Fibroblast of lung (primary cell): ENCODE measurements at regions not wholly inside any gene's neighbourhood (a gene's known extent, or its start where the extent isn't known, plus 50 kb on each side); places are given as distances from the start of the nearest gene placed in this dataset.

Experiments
- DNase-seq, 2 donors: peaks; one replicate each; pipeline versions ENCODE4 v3.0.0 to v3.0.0-alpha.2; 2010; ENCODE audit warnings: low read depth in 2 of 2
- H2AFZ ChIP-seq: 2 replicates; pipeline ENCODE4 v1.5.1; 2012; ENCODE audit warnings: low read length, control low read depth, inconsistent platforms
- H3K27ac ChIP-seq: 2 replicates; pipeline ENCODE4 v1.5.1; 2011; ENCODE audit warnings: low read length, control low read depth; ENCODE audit not compliant: insufficient read depth
- H3K27me3 ChIP-seq: 2 replicates; pipeline ENCODE4 v1.5.1; 2011; ENCODE audit warnings: mild to moderate bottlenecking, low read length; ENCODE audit not compliant: control insufficient read depth, insufficient read depth
- H3K36me3 ChIP-seq: 2 replicates; pipeline ENCODE4 v1.5.1; 2011; ENCODE audit warnings: low read length; ENCODE audit not compliant: control insufficient read depth, insufficient read depth
- H3K4me1 ChIP-seq: 2 replicates; pipeline ENCODE4 v1.5.1; 2011; ENCODE audit warnings: low read length; ENCODE audit not compliant: control insufficient read depth, insufficient read depth; ENCODE audit errors: extremely low read depth
- H3K4me2 ChIP-seq: 2 replicates; pipeline ENCODE4 v1.5.1; 2011; ENCODE audit warnings: low read length, control low read depth; ENCODE audit not compliant: insufficient read depth; ENCODE audit errors: extremely low read depth
- H3K4me3 ChIP-seq, 4 experiments: fragments of 200-600 bp in 1 of 4; sonication (generic) in 1 of 4; replicated peaks in 1 of 4; 2 replicates each; pipeline ENCODE4 v1.5.1; 2011 to 2016; ENCODE audit warnings: low read length in 4 of 4, low read depth in 3 of 4, mild to moderate bottlenecking in 3 of 4, control low read depth in 2 of 4, inconsistent platforms in 1 of 4, mixed read lengths in 1 of 4; ENCODE audit not compliant: insufficient read depth in 1 of 4; ENCODE audit errors: control extremely low read depth in 1 of 4
- H3K79me2 ChIP-seq: 2 replicates; pipeline ENCODE4 v1.5.1; 2012; ENCODE audit warnings: mild to moderate bottlenecking, low read length, inconsistent platforms; ENCODE audit not compliant: control insufficient read depth, insufficient read depth
- H3K9ac ChIP-seq: 2 replicates; pipeline ENCODE4 v1.5.1; 2011; ENCODE audit warnings: mild to moderate bottlenecking, low read length, control low read depth; ENCODE audit not compliant: insufficient read depth
- H3K9me3 ChIP-seq: 2 replicates; pipeline ENCODE4 v1.5.1; 2012; ENCODE audit warnings: low read depth, low read length; ENCODE audit not compliant: control insufficient read depth, insufficient read depth
- H4K20me1 ChIP-seq: 2 replicates; pipeline ENCODE4 v1.5.1; 2011; ENCODE audit warnings: low read length; ENCODE audit not compliant: control insufficient read depth, insufficient read depth; ENCODE audit errors: extremely low read depth
- EZH2 ChIP-seq: IDR thresholded peaks from 2 replicates; pipeline ENCODE4 v1.5.1; 2012; ENCODE audit warnings: low read length, control low read depth, mild to moderate bottlenecking; ENCODE audit errors: missing control alignments
- TF ChIP-seq, protein P1 (sequence below), 2 donors: IDR thresholded peaks in 1 of 2; conservative IDR thresholded peaks in 1 of 2; 1 replicate in 1 of 2; 2 replicates in 1 of 2; pipeline ENCODE4 v1.5.1; 2011 to 2012; ENCODE audit warnings: low read length in 2 of 2, control low read depth in 1 of 2, inconsistent platforms in 1 of 2, low read depth in 1 of 2, mild to moderate bottlenecking in 1 of 2

DNA sequence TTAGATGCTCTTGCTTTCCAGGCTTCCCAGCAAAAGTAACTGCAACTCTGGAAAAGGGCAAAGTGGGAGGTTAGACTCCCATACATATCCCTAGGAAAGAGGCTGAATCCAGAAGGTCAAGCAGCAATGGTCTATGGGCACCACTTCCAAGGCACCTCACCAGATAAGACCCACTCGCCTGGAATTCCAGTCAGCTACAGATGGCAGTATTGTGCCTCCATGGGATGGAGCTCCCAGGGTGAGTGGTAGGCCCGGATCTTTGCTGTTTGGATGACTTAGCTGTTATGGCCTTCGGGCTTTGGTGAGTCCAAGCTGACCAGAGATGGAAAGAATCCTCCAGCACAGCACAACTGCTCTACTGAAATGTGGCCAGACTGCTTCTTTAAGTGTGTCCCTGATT lies 688.0 kb downstream of the PCDH19 start:
- Histone ChIP-seq H3K27me3 (no peaks in the 10 kb centered on the region), H3K9me3 (no peaks in the 10 kb centered on the region), H3K36me3 (no peaks in the 10 kb centered on the region), H3K9ac (no peak overlapping the region), H4K20me1 (no peaks in the 10 kb centered on the region), H3K79me2 (no peaks in the 10 kb centered on the region), H2AFZ (no peak overlapping the region), H3K27ac (no peak overlapping the region), H3K4me2 (no peak overlapping the region), H3K4me1 (no peaks in the 10 kb centered on the region), H3K4me3 (no peak overlapping the region)
- no peak for DNase-seq
- TF ChIP-seq EZH2 = no peak
- TF ChIP-seq, protein P1, sequence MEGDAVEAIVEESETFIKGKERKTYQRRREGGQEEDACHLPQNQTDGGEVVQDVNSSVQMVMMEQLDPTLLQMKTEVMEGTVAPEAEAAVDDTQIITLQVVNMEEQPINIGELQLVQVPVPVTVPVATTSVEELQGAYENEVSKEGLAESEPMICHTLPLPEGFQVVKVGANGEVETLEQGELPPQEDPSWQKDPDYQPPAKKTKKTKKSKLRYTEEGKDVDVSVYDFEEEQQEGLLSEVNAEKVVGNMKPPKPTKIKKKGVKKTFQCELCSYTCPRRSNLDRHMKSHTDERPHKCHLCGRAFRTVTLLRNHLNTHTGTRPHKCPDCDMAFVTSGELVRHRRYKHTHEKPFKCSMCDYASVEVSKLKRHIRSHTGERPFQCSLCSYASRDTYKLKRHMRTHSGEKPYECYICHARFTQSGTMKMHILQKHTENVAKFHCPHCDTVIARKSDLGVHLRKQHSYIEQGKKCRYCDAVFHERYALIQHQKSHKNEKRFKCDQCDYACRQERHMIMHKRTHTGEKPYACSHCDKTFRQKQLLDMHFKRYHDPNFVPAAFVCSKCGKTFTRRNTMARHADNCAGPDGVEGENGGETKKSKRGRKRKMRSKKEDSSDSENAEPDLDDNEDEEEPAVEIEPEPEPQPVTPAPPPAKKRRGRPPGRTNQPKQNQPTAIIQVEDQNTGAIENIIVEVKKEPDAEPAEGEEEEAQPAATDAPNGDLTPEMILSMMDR (conservative IDR thresholded peaks at IDR 0.05 in 1 of 2, IDR thresholded peaks at IDR 0.05 in 1 of 2; ENCODE audit: low read depth in 1 of 2, low read length in 2 of 2) = no peak

DNA sequence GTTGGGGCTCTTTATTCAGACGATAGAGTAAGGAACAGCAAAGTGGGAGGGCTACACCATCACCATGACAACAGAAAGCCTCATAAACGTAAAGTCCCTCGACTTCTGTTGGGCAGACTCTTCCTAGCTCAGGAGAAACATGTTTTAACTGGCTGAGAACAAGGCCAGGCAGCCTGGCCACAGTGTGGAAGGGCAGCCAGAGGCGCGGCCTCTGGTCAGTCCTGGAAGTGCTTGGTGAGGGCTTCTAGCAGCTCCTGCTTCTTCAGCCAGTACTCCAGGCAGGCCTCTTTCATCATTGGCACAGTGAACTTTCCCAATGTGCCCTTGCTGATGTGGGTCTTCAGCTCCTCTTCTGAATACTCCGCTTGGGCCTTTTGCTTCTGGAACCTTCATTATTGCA lies 690.9 kb downstream of the PCDH19 start:
- no peaks in the 10 kb centered on the region for H3K9me3 ChIP-seq
- H3K9ac ChIP-seq = no peak overlapping the region
- no peaks in the 10 kb centered on the region for H4K20me1 ChIP-seq
- TF ChIP-seq, protein P1 (conservative IDR thresholded peaks at IDR 0.05 in 1 of 2, IDR thresholded peaks at IDR 0.05 in 1 of 2; ENCODE audit: low read depth in 1 of 2, low read length in 2 of 2) = no peak
- TF ChIP-seq EZH2 = no peak
- H3K4me1 ChIP-seq = no peaks in the 10 kb centered on the region
- no peaks in the 10 kb centered on the region for H3K27me3 ChIP-seq
- no peak overlapping the region for H3K4me2 ChIP-seq
- DNase-seq = no peak
- H2AFZ ChIP-seq = no peak overlapping the region
- no peak overlapping the region for H3K4me3 ChIP-seq
- H3K36me3 ChIP-seq = no peaks in the 10 kb centered on the region
- no peaks in the 10 kb centered on the region for H3K79me2 ChIP-seq
- no peak overlapping the region for H3K27ac ChIP-seq

DNA sequence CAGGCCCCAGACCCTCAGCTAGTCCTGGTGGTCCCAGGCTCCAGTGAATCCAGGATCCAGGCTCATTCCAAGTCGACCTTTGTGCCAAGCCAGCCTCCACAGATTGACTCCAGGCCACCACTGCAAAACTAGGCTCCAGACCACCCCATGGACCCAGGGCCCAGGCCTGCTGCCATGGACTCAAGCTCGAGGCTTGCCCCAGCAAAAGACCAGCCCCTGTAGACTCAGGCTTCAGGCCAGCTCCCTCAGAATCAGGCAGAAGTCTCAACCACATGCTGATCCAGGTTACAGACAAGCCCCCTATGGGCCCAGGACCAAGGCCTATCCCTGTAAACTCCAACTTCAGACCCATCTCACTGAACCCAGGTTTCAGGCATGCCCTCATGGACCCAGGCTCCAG lies 692.4 kb downstream of the PCDH19 start:
- Histone ChIP-seq H3K27ac (no peak overlapping the region), H3K9ac (no peak overlapping the region), H3K4me3 (no peak overlapping the region), H2AFZ (no peak overlapping the region), H3K4me1 (no peaks in the 10 kb centered on the region), H3K9me3 (no peaks in the 10 kb centered on the region), H3K27me3 (no peaks in the 10 kb centered on the region), H3K4me2 (no peak overlapping the region), H3K79me2 (no peaks in the 10 kb centered on the region), H4K20me1 (no peaks in the 10 kb centered on the region), H3K36me3 (no peaks in the 10 kb centered on the region)
- no peak for TF ChIP-seq EZH2
- TF ChIP-seq, protein P1 (conservative IDR thresholded peaks at IDR 0.05 in 1 of 2, IDR thresholded peaks at IDR 0.05 in 1 of 2; ENCODE audit: low read depth in 1 of 2, low read length in 2 of 2) = no peak
- no peak for DNase-seq
